ENCODE measurements at regions not wholly inside any gene's neighbourhood (a gene's known extent, or its start where the extent isn't known, plus 50 kb on each side); places are given as distances from the start of the nearest gene placed in this dataset.
A peak's percentile ranks its signal among the peaks of the same experiment; 100 is the strongest.

DNA sequence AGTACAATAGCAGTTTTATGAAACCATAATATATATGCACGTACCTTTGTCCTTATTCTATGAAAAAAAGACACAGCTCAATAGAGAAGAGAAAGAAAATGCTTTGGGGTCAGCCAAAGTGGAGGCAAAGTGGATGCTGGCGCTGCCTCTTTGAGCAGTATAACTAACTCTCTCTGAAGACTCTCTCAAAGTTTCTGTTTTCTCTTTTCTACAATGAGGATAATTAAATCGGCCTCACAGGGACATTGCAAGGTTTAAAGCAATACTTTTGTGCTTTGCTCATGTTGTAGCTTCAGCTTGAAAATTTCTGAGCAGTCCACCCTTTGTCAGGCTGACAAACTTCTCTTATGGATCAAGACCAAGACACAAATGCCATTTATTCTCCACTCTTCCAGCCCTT lies 455.1 kb upstream of the MPDZ start:
- no peak for TF ChIP-seq CREB1 (IDR thresholded peaks at IDR 0.05; ENCODE audit: low read depth)
- TF ChIP-seq RAD21 (IDR thresholded peaks at IDR 0.05; ENCODE audit: low read depth): no peak
- TF ChIP-seq EGR1 (IDR thresholded peaks at IDR 0.05): no peak
- TF ChIP-seq MAX (IDR thresholded peaks at IDR 0.05): no peak
- no peak for TF ChIP-seq TAF1 (IDR thresholded peaks at IDR 0.05; ENCODE audit: low read depth)
- TF ChIP-seq EP300 (IDR thresholded peaks at IDR 0.05; ENCODE audit: borderline replicate concordance): no peak
- no peak for TF ChIP-seq FOXM1 (IDR thresholded peaks at IDR 0.05; ENCODE audit: borderline replicate concordance, low read depth)
- TF ChIP-seq NFIC (IDR thresholded peaks at IDR 0.05): no peak
- TF ChIP-seq TEAD4 (IDR thresholded peaks at IDR 0.05): no peak
- TF ChIP-seq, protein P1, sequence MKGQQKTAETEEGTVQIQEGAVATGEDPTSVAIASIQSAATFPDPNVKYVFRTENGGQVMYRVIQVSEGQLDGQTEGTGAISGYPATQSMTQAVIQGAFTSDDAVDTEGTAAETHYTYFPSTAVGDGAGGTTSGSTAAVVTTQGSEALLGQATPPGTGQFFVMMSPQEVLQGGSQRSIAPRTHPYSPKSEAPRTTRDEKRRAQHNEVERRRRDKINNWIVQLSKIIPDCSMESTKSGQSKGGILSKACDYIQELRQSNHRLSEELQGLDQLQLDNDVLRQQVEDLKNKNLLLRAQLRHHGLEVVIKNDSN (IDR thresholded peaks at IDR 0.05): no peak

- TF ChIP-seq EGR1 (IDR thresholded peaks at IDR 0.05): no peak
- TF ChIP-seq CREB1 (IDR thresholded peaks at IDR 0.05; ENCODE audit: low read depth): no peak
- TF ChIP-seq, protein P2, sequence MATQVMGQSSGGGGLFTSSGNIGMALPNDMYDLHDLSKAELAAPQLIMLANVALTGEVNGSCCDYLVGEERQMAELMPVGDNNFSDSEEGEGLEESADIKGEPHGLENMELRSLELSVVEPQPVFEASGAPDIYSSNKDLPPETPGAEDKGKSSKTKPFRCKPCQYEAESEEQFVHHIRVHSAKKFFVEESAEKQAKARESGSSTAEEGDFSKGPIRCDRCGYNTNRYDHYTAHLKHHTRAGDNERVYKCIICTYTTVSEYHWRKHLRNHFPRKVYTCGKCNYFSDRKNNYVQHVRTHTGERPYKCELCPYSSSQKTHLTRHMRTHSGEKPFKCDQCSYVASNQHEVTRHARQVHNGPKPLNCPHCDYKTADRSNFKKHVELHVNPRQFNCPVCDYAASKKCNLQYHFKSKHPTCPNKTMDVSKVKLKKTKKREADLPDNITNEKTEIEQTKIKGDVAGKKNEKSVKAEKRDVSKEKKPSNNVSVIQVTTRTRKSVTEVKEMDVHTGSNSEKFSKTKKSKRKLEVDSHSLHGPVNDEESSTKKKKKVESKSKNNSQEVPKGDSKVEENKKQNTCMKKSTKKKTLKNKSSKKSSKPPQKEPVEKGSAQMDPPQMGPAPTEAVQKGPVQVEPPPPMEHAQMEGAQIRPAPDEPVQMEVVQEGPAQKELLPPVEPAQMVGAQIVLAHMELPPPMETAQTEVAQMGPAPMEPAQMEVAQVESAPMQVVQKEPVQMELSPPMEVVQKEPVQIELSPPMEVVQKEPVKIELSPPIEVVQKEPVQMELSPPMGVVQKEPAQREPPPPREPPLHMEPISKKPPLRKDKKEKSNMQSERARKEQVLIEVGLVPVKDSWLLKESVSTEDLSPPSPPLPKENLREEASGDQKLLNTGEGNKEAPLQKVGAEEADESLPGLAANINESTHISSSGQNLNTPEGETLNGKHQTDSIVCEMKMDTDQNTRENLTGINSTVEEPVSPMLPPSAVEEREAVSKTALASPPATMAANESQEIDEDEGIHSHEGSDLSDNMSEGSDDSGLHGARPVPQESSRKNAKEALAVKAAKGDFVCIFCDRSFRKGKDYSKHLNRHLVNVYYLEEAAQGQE (IDR thresholded peaks at IDR 0.05; ENCODE audit: low read depth): no peak
- TF ChIP-seq TAF1 (IDR thresholded peaks at IDR 0.05; ENCODE audit: low read depth): no peak
- no peak for TF ChIP-seq NFIC (IDR thresholded peaks at IDR 0.05)
- TF ChIP-seq TEAD4 (IDR thresholded peaks at IDR 0.05): no peak
- TF ChIP-seq TCF12 (IDR thresholded peaks at IDR 0.05; ENCODE audit: low read depth): no peak
- TF ChIP-seq YY1 (IDR thresholded peaks at IDR 0.05; ENCODE audit: low read depth): no peak
- no peak for TF ChIP-seq CEBPB (IDR thresholded peaks at IDR 0.05)
- no peak for TF ChIP-seq FOXM1 (IDR thresholded peaks at IDR 0.05; ENCODE audit: borderline replicate concordance, low read depth)
- TF ChIP-seq ZBTB7A (IDR thresholded peaks at IDR 0.05; ENCODE audit: low read depth): no peak
Observed at GRCh38 chr9:13732290-13732689, 452.8 kb upstream of the MPDZ start.

- no peak for TF ChIP-seq CREB1 (IDR thresholded peaks at IDR 0.05; ENCODE audit: low read depth)
- TF ChIP-seq, protein P2 (IDR thresholded peaks at IDR 0.05; ENCODE audit: low read depth): no peak
- no peak for TF ChIP-seq YY1 (IDR thresholded peaks at IDR 0.05; ENCODE audit: low read depth)
- TF ChIP-seq EP300 (IDR thresholded peaks at IDR 0.05; ENCODE audit: borderline replicate concordance): no peak
- TF ChIP-seq TAF1 (IDR thresholded peaks at IDR 0.05; ENCODE audit: low read depth): no peak
- TF ChIP-seq EGR1 (IDR thresholded peaks at IDR 0.05): no peak
- no peak for TF ChIP-seq RAD21 (IDR thresholded peaks at IDR 0.05; ENCODE audit: low read depth)
- no peak for TF ChIP-seq MAX (IDR thresholded peaks at IDR 0.05)
- TF ChIP-seq TEAD4 (IDR thresholded peaks at IDR 0.05): no peak
- TF ChIP-seq CEBPB (IDR thresholded peaks at IDR 0.05): no peak
- TF ChIP-seq, protein P1 (IDR thresholded peaks at IDR 0.05): no peak
Observed at GRCh38 chr9:13731637-13732036, 452.1 kb upstream of the MPDZ start.

- no peak for TF ChIP-seq RAD21 (IDR thresholded peaks at IDR 0.05; ENCODE audit: low read depth)
Observed at GRCh38 chr9:13729955-13730354, 450.5 kb upstream of the MPDZ start.

DNA sequence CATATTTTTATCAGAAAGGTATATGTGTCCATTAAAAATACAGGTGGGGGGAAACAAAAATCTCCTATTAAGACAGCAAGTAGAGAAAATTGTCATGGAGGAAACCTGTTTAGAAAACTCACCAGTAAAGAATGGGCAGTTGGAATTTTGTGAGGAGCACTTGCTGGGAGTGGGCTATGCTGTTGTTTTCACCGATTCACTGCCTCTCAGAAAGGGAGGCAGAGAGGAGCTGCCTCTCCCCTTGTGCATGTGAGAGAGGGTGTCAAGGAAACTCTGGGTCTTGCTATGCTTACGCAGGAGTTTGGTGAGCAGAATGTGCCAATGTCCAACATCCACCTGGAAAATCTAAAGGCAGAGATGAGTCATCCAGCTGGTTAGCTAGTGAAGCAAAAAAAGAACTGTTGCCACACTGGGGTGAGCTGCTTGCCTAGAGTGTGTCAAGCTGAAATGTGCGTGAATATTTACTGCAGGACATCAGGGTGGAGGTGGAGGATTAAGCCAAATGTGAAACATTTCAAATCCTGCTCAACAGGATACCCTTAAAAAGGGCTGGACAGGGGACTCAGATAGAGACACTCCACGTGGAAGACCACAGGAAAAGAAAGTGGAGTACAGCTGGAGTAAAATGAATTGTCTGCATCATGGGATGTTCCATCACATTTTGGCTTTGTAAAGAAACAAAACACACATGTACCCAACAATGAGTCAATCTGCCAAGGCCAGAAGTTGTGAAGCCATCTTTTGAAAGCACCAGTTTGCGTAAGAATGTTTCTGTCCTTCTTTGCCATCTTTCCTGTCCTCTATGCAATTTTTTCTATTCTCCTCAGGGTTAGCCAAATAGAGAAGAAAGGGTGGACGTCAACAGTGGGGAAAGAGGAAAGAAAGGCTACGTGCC lies 449.7 kb upstream of the MPDZ start:
- peak; percentile 32; the same call in 1 of the 2 replicates for TF ChIP-seq CEBPB (IDR thresholded peaks at IDR 0.05)
- TF ChIP-seq EGR1 (IDR thresholded peaks at IDR 0.05): no peak
- TF ChIP-seq EP300 (IDR thresholded peaks at IDR 0.05; ENCODE audit: borderline replicate concordance): peak; percentile 10; the same call in 1 of the 2 replicates
- TF ChIP-seq, protein P2 (IDR thresholded peaks at IDR 0.05; ENCODE audit: low read depth): no peak
- no peak for TF ChIP-seq YY1 (IDR thresholded peaks at IDR 0.05; ENCODE audit: low read depth)
